ENCODE measurements at regions not wholly inside any gene's neighbourhood (a gene's known extent, or its start where the extent isn't known, plus 50 kb on each side); places are given as distances from the start of the nearest gene placed in this dataset.

- H4K91ac ChIP-seq (ENCODE audit: low read depth, low read length, poor library complexity), result no peak overlapping the region
- no peaks in the 10 kb centered on the region for H3K79me1 ChIP-seq (ENCODE audit: low read depth, low read length)
- no peak for DNase-seq (ENCODE audit: low spot score)
- H3K4me2 ChIP-seq (ENCODE audit: insufficient read depth, low read length, poor library complexity, severe bottlenecking), result no peak overlapping the region
- no peak overlapping the region for H2AK5ac ChIP-seq (ENCODE audit: low read depth, low read length)
- H4K8ac ChIP-seq (ENCODE audit: low read depth, low read length), result no peak overlapping the region
- H2BK15ac ChIP-seq (ENCODE audit: low read length), result no peak overlapping the region
- H3K4me3 ChIP-seq (ENCODE audit: low read length in 2 of 2), result no peak overlapping the region
- no peaks in the 10 kb centered on the region for H3K36me3 ChIP-seq (replicated peaks in 1 of 2; ENCODE audit: control insufficient read depth in 2 of 2, insufficient read depth in 2 of 2, low read length in 2 of 2)
- H3K23ac ChIP-seq (ENCODE audit: low read depth, low read length, poor library complexity), result no peak overlapping the region
- no peaks in the 10 kb centered on the region for H3K4me1 ChIP-seq (ENCODE audit: control insufficient read depth in 2 of 2, insufficient read depth in 1 of 2, low read depth in 1 of 2, low read length in 2 of 2)
- H3K14ac ChIP-seq (ENCODE audit: low read length), result no peak overlapping the region
- no peak overlapping the region for H3K9ac ChIP-seq (ENCODE audit: low read depth, low read length, poor library complexity)
- no peak overlapping the region for H3K4ac ChIP-seq (ENCODE audit: low read length)
- no peak overlapping the region for H2BK12ac ChIP-seq (ENCODE audit: low read length)
- no peak overlapping the region for H3K27ac ChIP-seq (replicated peaks; ENCODE audit: low read length)
- H2AFZ ChIP-seq (ENCODE audit: low read length), result no peak overlapping the region
- H3K9me3 ChIP-seq (replicated peaks in 1 of 2; ENCODE audit: control insufficient read depth in 2 of 2, insufficient read depth in 1 of 2, low read depth in 1 of 2, low read length in 2 of 2), result peaks cover 0 to 5% of the 10 kb centered on the region in 2 donors
- no peak overlapping the region for H2BK120ac ChIP-seq (ENCODE audit: low read depth, low read length)
- no peak overlapping the region for H2BK5ac ChIP-seq (ENCODE audit: low read length)
- H3K18ac ChIP-seq (ENCODE audit: low read length), result no peak overlapping the region
- no CpG with 5 or more reads among the region's 6 CpGs for WGBS, 2 donors (ENCODE audit: extremely low coverage in 2 of 2, insufficient read length in 2 of 2, insufficient replicate concordance in 1 of 2)
- no peaks in the 10 kb centered on the region for H3K27me3 ChIP-seq (ENCODE audit: control insufficient read depth in 3 of 3, insufficient read depth in 3 of 3, low read depth in 1 of 3, low read length in 3 of 3)
Observed at GRCh38 chr2:103430191-103430590, 668.4 kb downstream of the TMEM182 start.

GRCh38 chr2:103435010-103435409 lies 673.2 kb downstream of the TMEM182 start:
- Histone ChIP-seq H4K8ac (ENCODE audit: low read depth, low read length) (no peak overlapping the region), H3K79me1 (ENCODE audit: low read depth, low read length) (no peaks in the 10 kb centered on the region), H3K27me3 (ENCODE audit: control insufficient read depth in 3 of 3, insufficient read depth in 3 of 3, low read depth in 1 of 3, low read length in 3 of 3) (no peaks in the 10 kb centered on the region), H3K9me3 (replicated peaks in 1 of 2; ENCODE audit: control insufficient read depth in 2 of 2, insufficient read depth in 1 of 2, low read depth in 1 of 2, low read length in 2 of 2) (peaks cover 0 to 5% of the 10 kb centered on the region in 2 donors), H2BK5ac (ENCODE audit: low read length) (no peak overlapping the region), H2AFZ (ENCODE audit: low read length) (no peak overlapping the region), H3K14ac (ENCODE audit: low read length) (no peak overlapping the region), H3K4me3 (ENCODE audit: low read length in 2 of 2) (no peak overlapping the region), H2AK5ac (ENCODE audit: low read depth, low read length) (no peak overlapping the region), H2BK15ac (ENCODE audit: low read length) (no peak overlapping the region), H3K9ac (ENCODE audit: low read depth, low read length, poor library complexity) (peak overlapping the region; percentile 4), H4K91ac (ENCODE audit: low read depth, low read length, poor library complexity) (no peak overlapping the region), H3K18ac (ENCODE audit: low read length) (no peak overlapping the region), H2BK12ac (ENCODE audit: low read length) (no peak overlapping the region), H3K27ac (replicated peaks; ENCODE audit: low read length) (no peak overlapping the region), H3K4ac (ENCODE audit: low read length) (no peak overlapping the region), H3K23ac (ENCODE audit: low read depth, low read length, poor library complexity) (no peak overlapping the region), H3K4me1 (ENCODE audit: control insufficient read depth in 2 of 2, insufficient read depth in 1 of 2, low read depth in 1 of 2, low read length in 2 of 2) (no peaks in the 10 kb centered on the region), H2BK120ac (ENCODE audit: low read depth, low read length) (no peak overlapping the region), H3K4me2 (ENCODE audit: insufficient read depth, low read length, poor library complexity, severe bottlenecking) (no peak overlapping the region), H3K36me3 (replicated peaks in 1 of 2; ENCODE audit: control insufficient read depth in 2 of 2, insufficient read depth in 2 of 2, low read length in 2 of 2) (no peaks in the 10 kb centered on the region)
- DNase-seq (ENCODE audit: low spot score), result no peak
- WGBS, 2 donors (ENCODE audit: extremely low coverage in 2 of 2, insufficient read length in 2 of 2, insufficient replicate concordance in 1 of 2), result no CpG with 5 or more reads among the region's 3 CpGs

- H3K9me3 ChIP-seq (replicated peaks in 1 of 2; ENCODE audit: control insufficient read depth in 2 of 2, insufficient read depth in 1 of 2, low read depth in 1 of 2, low read length in 2 of 2), result no peaks in the 10 kb centered on the region
- no peak overlapping the region for H4K91ac ChIP-seq (ENCODE audit: low read depth, low read length, poor library complexity)
- H3K4ac ChIP-seq (ENCODE audit: low read length), result no peak overlapping the region
- H3K14ac ChIP-seq (ENCODE audit: low read length), result no peak overlapping the region
- no peaks in the 10 kb centered on the region for H3K27me3 ChIP-seq (ENCODE audit: control insufficient read depth in 3 of 3, insufficient read depth in 3 of 3, low read depth in 1 of 3, low read length in 3 of 3)
- H2BK5ac ChIP-seq (ENCODE audit: low read length), result no peak overlapping the region
- no peak for DNase-seq (ENCODE audit: low spot score)
- H3K36me3 ChIP-seq (replicated peaks in 1 of 2; ENCODE audit: control insufficient read depth in 2 of 2, insufficient read depth in 2 of 2, low read length in 2 of 2), result no peaks in the 10 kb centered on the region
- H2BK15ac ChIP-seq (ENCODE audit: low read length), result no peak overlapping the region
- H3K4me2 ChIP-seq (ENCODE audit: insufficient read depth, low read length, poor library complexity, severe bottlenecking), result no peak overlapping the region
- no peak overlapping the region for H3K27ac ChIP-seq (replicated peaks; ENCODE audit: low read length)
- no peak overlapping the region for H3K18ac ChIP-seq (ENCODE audit: low read length)
- H3K9ac ChIP-seq (ENCODE audit: low read depth, low read length, poor library complexity), result no peak overlapping the region
- H2AFZ ChIP-seq (ENCODE audit: low read length), result no peak overlapping the region
- no peak overlapping the region for H2AK5ac ChIP-seq (ENCODE audit: low read depth, low read length)
- H2BK12ac ChIP-seq (ENCODE audit: low read length), result no peak overlapping the region
- H3K23ac ChIP-seq (ENCODE audit: low read depth, low read length, poor library complexity), result no peak overlapping the region
- no CpG with 5 or more reads among the region's 3 CpGs for WGBS, 2 donors (ENCODE audit: extremely low coverage in 2 of 2, insufficient read length in 2 of 2, insufficient replicate concordance in 1 of 2)
- no peak overlapping the region for H4K8ac ChIP-seq (ENCODE audit: low read depth, low read length)
- H3K4me3 ChIP-seq (ENCODE audit: low read length in 2 of 2), result no peak overlapping the region
- no peak overlapping the region for H2BK120ac ChIP-seq (ENCODE audit: low read depth, low read length)
- H3K79me1 ChIP-seq (ENCODE audit: low read depth, low read length), result no peaks in the 10 kb centered on the region
- no peaks in the 10 kb centered on the region for H3K4me1 ChIP-seq (ENCODE audit: control insufficient read depth in 2 of 2, insufficient read depth in 1 of 2, low read depth in 1 of 2, low read length in 2 of 2)
Observed at GRCh38 chr2:103437161-103437560, 675.3 kb downstream of the TMEM182 start.

- no peak overlapping the region for H2AFZ ChIP-seq (ENCODE audit: low read length)
- no peak overlapping the region for H2BK5ac ChIP-seq (ENCODE audit: low read length)
- H4K91ac ChIP-seq (ENCODE audit: low read depth, low read length, poor library complexity), result no peak overlapping the region
- no peak overlapping the region for H3K9ac ChIP-seq (ENCODE audit: low read depth, low read length, poor library complexity)
- no CpG with 5 or more reads among the region's 3 CpGs for WGBS, 2 donors (ENCODE audit: extremely low coverage in 2 of 2, insufficient read length in 2 of 2, insufficient replicate concordance in 1 of 2)
- H3K4ac ChIP-seq (ENCODE audit: low read length), result no peak overlapping the region
- no peak overlapping the region for H3K27ac ChIP-seq (replicated peaks; ENCODE audit: low read length)
- no peaks in the 10 kb centered on the region for H3K79me1 ChIP-seq (ENCODE audit: low read depth, low read length)
- no peak overlapping the region for H3K4me3 ChIP-seq (ENCODE audit: low read length in 2 of 2)
- no peak for DNase-seq (ENCODE audit: low spot score)
- H3K4me1 ChIP-seq (ENCODE audit: control insufficient read depth in 2 of 2, insufficient read depth in 1 of 2, low read depth in 1 of 2, low read length in 2 of 2), result peaks cover 0 to 34% of the 10 kb centered on the region in 2 donors
- H2BK120ac ChIP-seq (ENCODE audit: low read depth, low read length), result no peak overlapping the region
- no peak overlapping the region for H2BK15ac ChIP-seq (ENCODE audit: low read length)
- no peak overlapping the region for H2AK5ac ChIP-seq (ENCODE audit: low read depth, low read length)
- no peaks in the 10 kb centered on the region for H3K9me3 ChIP-seq (replicated peaks in 1 of 2; ENCODE audit: control insufficient read depth in 2 of 2, insufficient read depth in 1 of 2, low read depth in 1 of 2, low read length in 2 of 2)
- H2BK12ac ChIP-seq (ENCODE audit: low read length), result no peak overlapping the region
- no peak overlapping the region for H3K18ac ChIP-seq (ENCODE audit: low read length)
- H3K4me2 ChIP-seq (ENCODE audit: insufficient read depth, low read length, poor library complexity, severe bottlenecking), result no peak overlapping the region
- H4K8ac ChIP-seq (ENCODE audit: low read depth, low read length), result no peak overlapping the region
- H3K36me3 ChIP-seq (replicated peaks in 1 of 2; ENCODE audit: control insufficient read depth in 2 of 2, insufficient read depth in 2 of 2, low read length in 2 of 2), result no peaks in the 10 kb centered on the region
- H3K23ac ChIP-seq (ENCODE audit: low read depth, low read length, poor library complexity), result no peak overlapping the region
- H3K14ac ChIP-seq (ENCODE audit: low read length), result no peak overlapping the region
- no peaks in the 10 kb centered on the region for H3K27me3 ChIP-seq (ENCODE audit: control insufficient read depth in 3 of 3, insufficient read depth in 3 of 3, low read depth in 1 of 3, low read length in 3 of 3)
Observed at GRCh38 chr2:103445347-103445746, 683.5 kb downstream of the TMEM182 start.

Measured in neuronal stem cell (in vitro differentiated cells).